Adrenal gland (tissue), 5 donors: ENCODE measurements at regions not wholly inside any gene's neighbourhood (a gene's known extent, or its start where the extent isn't known, plus 50 kb on each side); places are given as distances from the start of the nearest gene placed in this dataset.
A peak's percentile ranks its signal among the peaks of the same experiment; 100 is the strongest.

Experiments
- POLR2A ChIP-seq, 2 donors: fragments of 450-650 bp; IDR thresholded peaks; one replicate each; pipeline ENCODE4 v1.6.1; 2017; ENCODE audit warnings: antibody characterized with exemption in 2 of 2, mild to moderate bottlenecking in 2 of 2, moderate library complexity in 1 of 2
- TF ChIP-seq, protein P1 (sequence below), 6 experiments: fragments of 450-650 bp in 4 of 6; fragments of 200-600 bp in 2 of 6; sonication (generic) in 1 of 6; IDR thresholded peaks; 1 replicate in 5 of 6; 2 replicates in 1 of 6; pipeline versions ENCODE4 v1.5.1 to v1.8.0; 2016 to 2021; ENCODE audit warnings: antibody characterized with exemption in 6 of 6, mild to moderate bottlenecking in 2 of 6, moderate library complexity in 1 of 6
- donor health status: DM: no; HTN: no; CAD: no.

DNA sequence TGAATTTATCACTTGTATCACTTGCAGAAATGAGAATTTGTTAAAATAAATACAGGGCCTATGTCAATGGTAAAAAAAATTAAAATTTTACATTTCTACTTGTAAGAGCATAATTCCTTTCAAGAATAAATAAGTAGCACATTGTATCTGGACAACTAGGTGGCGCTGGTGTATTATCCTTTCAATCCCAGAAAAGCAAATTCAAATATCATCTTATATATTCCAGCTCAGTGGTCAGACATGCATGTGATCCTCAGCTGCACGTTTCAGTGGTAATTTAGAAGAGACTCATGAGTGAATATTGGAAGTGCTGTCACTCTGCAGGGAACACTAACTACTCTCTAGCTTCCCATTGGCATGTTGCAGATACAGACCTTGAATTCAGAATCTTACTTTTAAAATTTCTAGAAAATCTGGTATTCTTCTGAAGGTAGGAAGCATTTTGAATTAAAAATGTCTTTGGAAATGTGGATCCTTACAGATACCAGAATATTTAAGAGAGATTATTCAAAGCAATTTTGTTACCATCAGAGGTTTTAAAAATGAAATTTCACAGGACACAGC is 1414.7 kb upstream of the TENM3 start:
- TF ChIP-seq, protein P1, sequence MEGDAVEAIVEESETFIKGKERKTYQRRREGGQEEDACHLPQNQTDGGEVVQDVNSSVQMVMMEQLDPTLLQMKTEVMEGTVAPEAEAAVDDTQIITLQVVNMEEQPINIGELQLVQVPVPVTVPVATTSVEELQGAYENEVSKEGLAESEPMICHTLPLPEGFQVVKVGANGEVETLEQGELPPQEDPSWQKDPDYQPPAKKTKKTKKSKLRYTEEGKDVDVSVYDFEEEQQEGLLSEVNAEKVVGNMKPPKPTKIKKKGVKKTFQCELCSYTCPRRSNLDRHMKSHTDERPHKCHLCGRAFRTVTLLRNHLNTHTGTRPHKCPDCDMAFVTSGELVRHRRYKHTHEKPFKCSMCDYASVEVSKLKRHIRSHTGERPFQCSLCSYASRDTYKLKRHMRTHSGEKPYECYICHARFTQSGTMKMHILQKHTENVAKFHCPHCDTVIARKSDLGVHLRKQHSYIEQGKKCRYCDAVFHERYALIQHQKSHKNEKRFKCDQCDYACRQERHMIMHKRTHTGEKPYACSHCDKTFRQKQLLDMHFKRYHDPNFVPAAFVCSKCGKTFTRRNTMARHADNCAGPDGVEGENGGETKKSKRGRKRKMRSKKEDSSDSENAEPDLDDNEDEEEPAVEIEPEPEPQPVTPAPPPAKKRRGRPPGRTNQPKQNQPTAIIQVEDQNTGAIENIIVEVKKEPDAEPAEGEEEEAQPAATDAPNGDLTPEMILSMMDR (IDR thresholded peaks at IDR 0.05), result peak; percentile 61 to 84 (median 78)
- no peak for TF ChIP-seq POLR2A (IDR thresholded peaks at IDR 0.05)
